HG03135 (cell line): ENCODE measurements at regions not wholly inside any gene's neighbourhood (a gene's known extent, or its start where the extent isn't known, plus 50 kb on each side); places are given as distances from the start of the nearest gene placed in this dataset.
"Not testable (repeated sequence)": the region's sequence is repeated elsewhere in the genome, so short reads cannot be mapped to it uniquely, and the experiment has no call there.

Experiments
- ATAC-seq: cut with Tn5 transposase; IDR thresholded peaks from one replicate; pipeline ENCODE4 v1.9.1; 2021; ENCODE audit warnings: mild to moderate bottlenecking, moderate library complexity; ENCODE audit not compliant: unreplicated experiment

DNA sequence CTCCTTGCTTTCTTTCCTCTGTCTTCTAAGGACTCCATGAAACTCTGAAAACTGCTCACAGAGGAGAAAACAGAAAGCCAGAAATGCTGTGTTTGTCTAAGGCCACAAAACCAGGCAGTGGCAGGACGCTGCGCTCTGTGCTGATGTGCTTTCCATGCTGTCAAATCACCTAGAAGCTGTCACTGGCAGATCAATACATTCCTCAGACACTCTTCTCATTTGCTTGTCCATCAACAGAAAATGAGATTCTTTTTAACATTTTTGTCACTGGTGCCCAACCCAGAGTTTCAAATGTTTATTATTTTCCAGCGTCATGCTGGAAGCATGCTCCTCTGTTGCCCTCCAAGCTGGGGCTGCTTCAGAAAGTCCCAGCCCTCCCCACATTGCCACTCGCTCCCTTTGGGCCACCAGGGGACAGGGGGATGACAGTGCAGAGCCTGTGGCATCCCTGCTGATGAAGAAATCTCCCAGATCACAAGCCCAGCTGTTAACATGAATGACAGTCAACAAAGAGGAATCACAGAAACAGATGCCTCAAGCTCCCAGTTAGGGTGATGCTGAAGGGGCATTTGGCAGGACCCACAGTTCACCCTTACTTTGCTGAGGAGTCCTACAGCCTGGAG, 117.5 kb upstream of the MEIS1 start:
- no peak for ATAC-seq

DNA sequence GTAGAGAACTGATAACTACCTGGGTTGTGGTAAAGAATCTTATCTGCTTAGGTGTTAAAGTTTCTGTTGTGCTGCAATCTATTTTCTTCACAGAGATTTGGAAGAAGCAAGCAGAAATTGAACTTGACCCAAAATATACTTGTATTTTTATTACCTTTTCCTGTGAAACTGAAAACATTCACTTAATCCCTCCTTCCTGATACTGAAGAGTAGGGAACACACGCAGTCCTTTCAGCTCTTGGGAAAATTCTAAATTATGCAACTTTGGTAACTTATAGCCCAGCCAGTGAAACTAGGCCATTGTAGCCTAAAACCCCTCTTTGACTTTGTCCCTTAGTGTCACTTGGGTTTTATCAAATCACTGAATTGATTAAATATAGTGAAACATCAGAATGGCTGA, 128.4 kb upstream of the MEIS1 start:
- no peak for ATAC-seq

DNA sequence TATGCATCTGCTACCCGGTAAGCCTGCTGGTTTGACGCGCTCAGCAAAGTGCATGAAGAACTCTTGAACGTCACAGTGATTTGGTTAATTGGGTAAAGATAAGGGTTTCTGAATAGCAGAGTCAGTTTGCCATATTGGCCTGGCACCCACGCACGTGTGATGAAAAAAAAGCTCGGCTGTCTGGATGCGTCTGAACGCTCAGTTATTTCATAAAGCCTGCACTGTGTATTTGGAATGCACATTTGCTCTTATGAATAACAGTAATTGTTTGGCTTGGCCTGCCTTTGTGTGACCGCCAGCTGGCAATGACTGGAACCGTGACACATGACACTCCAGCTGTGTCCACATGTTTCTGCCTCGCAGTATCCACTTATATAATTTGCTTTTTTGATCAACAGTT, 129.2 kb upstream of the MEIS1 start:
- no peak for ATAC-seq

DNA sequence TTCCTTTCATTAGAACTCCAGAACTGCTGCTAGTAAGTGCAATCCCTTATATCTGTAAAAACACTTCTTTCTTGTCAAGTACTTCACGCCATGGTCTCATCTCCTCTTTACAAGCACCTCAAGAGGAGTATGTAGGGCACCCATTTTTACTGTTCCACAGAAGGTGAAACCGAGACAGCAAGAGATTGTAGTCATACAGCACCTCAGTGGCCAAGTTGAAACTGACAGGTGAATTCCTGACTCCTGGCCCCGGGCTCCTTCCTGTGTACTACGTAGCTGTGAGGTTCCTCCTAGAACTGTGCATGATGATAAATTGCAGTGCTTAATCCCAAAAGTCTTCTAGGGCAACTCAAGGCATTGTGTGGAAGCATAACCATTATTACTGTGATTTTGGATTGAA, 131.5 kb upstream of the MEIS1 start:
- ATAC-seq: no peak

DNA sequence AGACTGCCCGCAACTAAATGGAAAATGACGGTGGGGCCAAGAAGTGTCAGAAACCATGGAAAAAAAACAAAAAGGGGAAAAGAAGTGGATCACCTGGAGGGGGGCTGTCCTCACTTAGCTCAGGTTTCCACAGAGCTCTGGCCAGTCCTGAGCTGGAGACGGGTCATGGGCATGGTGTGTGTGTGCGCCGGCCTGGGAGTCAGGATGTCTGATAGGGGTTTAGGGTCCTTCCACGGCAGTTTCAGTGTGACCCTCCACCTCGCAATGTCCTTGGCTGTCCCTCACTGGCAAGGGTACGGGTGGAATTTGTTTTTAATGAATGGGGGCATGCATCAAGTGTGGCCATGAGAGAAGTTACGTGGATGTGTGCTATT, 133.2 kb upstream of the MEIS1 start:
- ATAC-seq: no peak

DNA sequence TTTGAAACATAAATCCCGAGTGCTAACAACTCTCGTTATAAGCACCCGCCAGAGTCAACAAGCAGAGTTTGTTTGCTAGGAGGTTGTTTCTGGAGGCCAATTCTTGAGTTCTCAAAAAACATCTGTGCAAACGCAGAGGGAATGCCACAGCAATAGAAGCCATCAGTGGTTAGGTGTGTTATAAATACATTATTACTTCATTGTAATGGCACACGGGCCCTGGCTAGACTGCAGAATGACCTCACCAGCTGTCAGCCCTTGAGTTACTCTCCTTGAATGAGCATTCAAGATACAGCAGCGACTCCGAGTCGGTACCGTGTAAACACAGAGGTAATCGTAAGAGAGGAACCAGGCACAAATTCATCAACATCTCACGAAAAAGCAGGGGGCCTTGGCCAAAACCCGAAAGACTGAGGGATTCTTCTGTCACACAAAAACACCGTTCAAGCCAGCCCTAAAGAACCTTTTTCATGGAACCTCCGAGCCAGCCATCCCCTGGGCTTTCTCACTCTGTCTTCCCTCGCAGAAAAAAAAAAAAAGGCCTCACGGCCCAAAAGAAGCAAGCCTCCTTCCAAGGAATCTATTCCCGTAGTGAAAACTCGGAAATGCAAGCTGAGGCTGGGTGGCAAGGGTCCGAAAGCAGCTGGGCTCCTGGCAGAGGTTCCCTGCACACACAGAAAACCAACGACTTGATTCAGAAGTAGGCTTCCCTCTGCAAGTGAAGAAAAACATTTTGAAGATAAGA, 133.7 kb upstream of the MEIS1 start:
- ATAC-seq: no peak

DNA sequence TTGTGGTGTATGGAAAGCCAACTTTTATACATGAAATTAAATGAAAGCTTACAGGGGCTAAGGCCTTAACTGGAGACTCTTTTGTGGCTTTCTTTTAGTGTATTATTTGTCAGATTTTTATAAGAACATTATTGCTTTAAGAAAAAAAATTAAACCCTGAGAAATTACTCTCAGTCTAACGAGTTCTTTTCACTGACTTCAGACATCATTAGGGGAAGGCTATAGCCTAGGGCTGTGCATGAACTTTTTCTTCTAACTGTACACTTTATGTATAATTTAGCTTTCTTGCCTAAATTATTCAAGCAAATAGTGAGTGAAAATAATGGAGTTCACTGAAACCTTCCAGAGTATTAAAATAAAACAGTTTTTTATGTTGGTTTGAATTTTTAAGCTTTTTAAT, 151.1 kb upstream of the MEIS1 start:
- no peak for ATAC-seq

DNA sequence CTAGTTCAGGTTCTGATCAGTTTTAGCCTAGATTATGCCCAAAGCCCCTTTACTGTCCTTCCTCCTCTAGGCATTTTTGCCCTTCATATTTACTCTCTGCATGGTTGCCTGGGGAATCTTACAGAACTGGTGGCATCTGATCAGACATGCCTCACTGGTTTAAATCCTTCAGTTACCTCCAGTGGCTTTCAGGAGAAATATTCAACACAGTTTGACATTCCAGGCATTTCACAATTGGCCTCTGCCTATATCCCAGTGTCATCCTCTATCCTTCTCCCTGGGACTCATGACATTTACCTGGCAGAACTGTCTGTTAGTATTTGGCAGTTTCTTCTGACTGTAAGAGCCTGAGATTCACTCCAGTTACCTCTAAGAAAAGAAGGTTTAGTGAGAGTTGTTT, 152.9 kb upstream of the MEIS1 start:
- ATAC-seq: no peak

DNA sequence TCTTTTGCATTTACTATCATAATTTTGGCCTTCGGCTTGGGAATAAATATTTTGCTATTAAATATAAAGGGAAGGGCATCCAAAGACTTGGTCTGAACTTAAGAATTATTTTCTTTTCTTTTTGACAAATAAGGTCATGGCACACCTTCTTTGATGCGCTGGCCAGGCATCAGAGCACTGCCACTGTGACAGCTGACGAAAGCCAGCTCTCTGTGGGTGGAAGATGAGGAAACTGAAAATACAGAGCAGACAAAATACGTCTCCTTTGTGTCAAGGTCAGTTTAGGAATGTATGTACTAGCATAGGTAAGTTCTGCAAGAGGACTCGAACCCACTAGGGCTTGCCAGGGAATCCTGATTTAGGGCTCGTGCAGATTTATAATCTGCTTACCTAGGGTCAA, 155.9 kb upstream of the MEIS1 start:
- no peak for ATAC-seq

DNA sequence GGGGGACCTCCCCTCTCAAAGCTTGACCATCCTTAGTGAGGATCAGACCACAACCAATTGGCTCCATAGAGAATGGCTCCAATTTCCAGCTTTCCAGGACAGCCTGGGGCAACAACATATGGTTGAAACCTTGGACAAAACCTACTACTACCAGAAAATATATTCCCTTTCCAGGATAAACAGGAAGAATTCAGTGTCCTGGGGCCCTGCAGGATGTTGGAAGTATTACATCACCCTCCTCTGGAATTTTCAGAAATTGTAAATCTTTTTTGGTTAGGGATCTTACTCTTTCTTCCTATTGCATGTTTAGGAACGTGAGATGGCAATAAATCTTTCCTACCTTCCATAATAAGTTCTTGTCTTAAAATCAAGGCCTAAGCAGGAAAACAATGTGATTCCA, 158.9 kb upstream of the MEIS1 start:
- ATAC-seq: no peak

DNA sequence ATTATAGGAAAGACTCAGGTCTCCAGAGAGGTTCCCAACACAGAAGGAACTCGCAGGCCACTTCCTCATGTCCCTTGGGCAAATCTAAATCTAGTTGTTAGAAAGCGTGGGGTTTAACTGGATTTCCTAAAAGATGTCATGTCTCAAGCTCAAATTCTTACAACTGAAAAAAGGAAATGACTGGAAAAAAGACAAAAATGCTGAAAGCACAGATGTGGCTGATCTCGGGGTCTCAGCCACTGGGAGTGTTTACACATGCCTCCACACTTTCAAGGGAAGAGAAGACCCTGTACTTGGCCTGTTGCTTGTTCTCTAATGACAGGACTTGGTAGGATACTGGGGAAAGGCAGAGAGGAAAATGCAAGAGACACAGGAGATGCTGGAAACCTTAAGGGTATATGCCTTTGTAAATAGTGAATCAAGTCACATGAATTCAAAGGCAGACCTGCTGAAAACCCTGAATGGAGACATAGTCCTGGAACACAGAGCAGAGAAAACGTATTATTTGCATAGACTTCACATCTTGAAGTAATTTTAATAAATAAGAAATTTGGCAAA, 160.9 kb upstream of the MEIS1 start:
- no peak for ATAC-seq

DNA sequence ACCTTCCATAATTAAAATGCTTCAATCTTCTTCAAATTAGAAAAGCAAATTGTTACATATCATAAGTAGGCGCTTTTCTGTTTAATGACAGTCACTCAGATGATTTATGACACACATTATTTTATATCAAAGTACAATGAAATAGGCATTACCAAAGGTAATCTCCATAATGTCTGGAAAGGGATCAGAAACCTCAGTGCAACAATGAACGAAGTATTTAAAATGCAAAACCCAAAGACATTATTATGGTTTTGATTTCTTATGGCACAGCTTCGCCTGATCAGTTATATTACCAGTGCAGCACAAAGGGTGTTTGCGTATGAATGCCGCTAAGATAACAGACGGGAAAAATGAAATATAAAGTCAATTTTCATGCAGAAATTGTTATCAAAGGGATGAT, 162.2 kb upstream of the MEIS1 start:
- ATAC-seq: no peak

DNA sequence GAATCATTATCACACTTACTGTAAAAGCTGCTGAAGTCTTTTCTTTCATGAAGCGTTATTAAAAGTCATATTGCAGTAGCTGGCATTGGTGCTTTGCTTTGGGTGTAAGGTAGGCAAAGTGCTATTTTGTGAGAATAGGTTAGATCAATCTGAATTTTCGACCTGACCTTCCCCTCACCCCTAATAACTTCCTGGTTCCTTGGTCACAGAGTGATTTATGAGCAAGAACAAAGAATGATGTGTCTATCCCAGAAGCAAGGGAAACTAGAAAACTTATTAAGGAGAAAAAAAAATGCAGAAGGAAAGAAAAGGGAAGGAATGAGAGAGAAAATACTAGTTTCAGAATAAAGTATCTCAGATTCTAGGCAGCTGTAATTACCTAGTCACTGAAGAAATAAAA, 163.1 kb upstream of the MEIS1 start:
- no peak for ATAC-seq

DNA sequence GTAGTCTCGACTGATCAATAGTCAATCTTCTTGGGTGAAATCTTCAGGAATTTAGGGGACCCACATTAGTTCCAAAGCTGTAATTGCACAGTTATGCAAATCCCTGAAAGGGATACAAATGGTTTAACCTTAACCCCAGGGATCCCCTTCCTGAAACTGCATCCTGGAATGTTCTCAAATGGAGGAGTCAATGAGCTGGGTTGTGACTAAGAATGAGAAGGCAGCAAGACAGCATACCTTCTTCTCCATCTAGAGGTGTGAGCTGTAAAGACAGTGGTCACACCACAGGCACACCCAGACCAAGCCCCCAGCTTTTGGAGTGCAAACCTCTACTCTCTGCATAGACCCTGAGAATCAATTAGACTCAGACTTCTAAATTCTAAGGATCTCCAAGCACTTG, 164.7 kb upstream of the MEIS1 start:
- no peak for ATAC-seq

DNA sequence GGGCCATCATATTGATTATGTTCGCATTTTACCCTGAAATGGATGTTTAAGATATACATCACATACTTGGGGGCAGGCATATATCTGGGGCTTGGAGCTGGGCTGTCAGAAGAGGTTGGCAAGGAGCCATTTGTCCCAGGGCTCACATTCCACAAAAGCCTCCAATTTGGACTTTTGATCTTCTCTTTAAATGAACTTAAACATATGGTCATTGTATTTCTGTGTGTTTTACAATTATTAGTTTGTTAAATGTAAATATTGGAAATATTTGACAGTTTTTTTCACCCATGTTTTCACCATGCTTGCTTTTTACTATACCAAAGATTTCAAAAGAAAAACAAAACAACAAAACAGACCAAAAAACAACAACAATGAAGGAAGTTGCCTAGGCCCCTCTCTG, 165.8 kb upstream of the MEIS1 start:
- no peak for ATAC-seq

DNA sequence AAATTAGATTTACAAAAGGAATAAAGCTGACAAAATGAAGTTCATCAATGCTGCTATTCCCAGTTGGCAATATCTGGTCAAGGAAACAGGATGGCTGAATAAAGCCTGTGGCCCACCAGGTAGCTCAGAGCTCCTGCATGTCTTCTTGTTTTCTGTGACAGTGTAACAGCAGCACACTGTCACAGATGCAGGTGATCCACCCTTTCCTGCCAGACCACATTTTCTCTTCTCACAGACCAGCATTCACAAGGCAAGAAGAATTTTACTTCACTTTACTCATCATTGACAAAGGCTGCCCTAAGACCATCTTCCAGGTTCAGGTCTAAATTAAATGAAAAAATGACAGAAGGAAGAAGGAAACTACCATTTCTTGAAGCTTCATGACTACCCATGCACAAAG, 166.2 kb upstream of the MEIS1 start:
- ATAC-seq: no peak

DNA sequence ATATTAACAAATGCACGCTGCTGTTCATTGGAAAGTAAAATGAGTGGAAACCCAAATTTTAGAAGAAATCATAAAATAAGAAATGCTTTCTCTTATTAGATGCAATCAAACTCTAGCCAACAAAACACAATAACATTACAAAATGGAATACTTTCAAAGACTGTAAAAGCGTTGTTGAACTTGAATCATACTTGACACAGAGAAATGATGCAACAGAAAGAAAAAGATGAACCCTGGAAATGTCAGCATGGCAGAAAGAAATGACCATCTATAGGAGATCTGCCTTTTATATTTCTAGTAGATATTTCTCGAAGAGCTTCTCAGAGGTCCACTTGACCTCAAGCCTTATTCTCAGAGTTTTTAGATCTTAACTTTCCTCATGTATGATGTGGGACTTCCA, 170.6 kb upstream of the MEIS1 start:
- ATAC-seq: no peak

DNA sequence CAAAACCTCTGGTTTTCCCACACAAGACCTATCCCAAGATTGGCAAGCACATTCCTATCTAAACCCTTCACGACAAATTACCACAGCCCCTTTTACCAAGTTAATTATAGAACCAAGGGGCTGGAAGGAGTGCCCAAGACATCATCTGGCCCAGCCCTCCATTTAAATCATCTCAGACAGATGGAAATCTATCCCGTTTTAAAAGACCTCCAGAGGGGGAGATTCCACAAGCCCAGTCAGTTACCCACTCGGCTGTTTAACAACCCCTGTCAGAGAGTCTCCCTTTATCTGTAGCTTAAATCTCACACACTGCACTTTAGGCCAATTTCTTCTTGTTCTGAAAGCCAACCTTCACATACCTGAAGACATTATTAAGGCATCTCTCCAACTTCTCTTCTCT, 179.1 kb upstream of the MEIS1 start:
- ATAC-seq: no peak

DNA sequence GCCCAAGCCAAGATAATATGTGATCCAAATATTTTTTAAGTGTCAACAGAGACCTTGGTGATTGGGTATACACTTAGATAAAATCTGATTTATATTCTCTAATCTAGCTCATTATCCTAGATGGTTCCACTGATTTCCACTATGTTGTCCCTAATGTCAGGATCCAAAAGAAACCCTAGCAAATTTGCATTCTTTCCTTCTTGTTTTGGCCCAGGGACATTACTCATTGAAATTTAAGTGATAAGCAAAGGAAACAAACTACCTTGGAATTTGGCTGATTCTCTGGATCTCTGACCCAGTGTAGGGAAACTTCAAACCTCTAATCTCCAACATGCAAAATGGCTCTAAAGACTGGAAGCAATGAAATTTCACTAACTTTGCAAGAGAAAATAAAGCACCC, 179.8 kb upstream of the MEIS1 start:
- ATAC-seq: no peak

DNA sequence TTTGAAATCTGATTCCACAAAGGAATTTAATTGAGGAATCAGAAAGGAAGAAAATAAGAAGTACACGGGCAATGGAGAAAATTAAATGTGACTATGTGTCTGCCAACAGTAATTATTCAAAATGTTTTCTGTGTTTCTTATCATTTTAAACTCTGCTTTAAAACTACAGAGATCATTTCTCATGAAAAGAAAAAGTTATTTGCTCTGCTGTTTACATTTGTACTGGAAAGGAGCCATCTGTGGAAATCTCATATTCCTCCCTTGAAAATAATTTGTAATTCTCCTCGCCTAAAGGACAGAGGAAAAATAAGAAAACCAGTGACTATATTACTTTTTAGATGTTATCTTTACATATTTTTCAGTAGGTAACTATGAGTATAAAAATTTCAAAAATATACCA, 181.9 kb upstream of the MEIS1 start:
- ATAC-seq: no peak

DNA sequence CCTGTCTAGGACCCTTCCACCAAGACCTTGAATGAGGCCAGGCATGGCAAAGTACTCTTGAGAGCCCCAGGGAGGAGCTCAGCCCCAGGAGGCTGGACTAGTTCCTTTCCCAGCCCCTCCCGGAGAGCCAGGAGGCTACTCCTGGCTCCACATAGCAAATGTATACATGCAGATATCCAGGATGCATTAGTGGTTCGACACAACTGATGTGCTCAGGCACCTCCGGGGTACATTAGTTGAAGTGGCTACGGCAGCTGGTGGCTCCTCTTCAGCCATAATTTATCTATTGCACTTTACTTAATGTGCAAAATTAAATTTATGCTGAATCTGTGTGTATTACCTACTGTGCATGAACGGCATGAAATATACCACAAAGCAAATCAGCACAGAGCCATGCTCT, 182.8 kb upstream of the MEIS1 start:
- ATAC-seq: no peak

DNA sequence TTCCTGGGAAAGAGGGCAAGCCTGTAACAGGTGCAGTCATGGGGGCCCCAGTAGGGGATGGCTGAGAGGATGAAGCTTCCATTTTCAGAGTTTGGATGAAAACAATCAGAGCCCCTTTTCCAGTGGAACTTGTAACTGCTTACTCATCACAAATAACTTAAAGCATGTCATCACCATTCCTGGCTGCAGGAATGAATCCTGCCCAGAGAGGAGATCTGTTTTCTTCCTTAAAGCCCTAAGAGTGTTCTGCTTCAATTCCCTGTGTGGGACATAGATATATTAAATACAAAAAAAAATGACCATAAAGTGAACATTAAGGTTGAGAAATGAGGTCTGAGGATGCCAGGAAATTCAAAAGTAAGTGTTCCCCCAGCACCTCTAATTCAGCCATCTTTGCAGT, 183.4 kb upstream of the MEIS1 start:
- no peak for ATAC-seq

DNA sequence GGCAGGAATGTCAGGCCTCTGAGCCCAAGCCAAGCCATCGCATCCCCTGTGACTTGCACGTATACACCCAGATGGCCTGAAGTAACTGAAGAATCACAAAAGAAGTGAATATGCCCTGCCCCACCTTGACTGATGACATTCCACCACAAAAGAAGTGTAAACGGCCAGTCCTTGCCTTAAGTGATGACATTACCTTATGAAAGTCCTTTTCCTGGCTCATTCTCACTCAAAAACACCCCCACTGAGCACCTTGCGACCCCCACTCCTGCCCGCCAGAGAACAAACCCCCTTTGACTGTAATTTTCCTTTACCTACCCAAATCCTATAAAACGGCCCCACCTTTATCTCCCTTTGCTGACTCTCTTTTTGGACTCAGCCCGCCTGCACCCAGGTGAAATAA, 185.8 kb upstream of the MEIS1 start:
- ATAC-seq: not testable (repeated sequence)
